ENCODE measurements at regions not wholly inside any gene's neighbourhood (a gene's known extent, or its start where the extent isn't known, plus 50 kb on each side); places are given as distances from the start of the nearest gene placed in this dataset.

GRCh38 chr6:122524056-122524455 lies 52.4 kb upstream of the SERINC1 start:
- no peak for DNase-seq (ENCODE audit: low read depth in 2 of 2)

- peak; percentile 3 to 11 for DNase-seq (ENCODE audit: low read depth in 2 of 2)
Measured at GRCh38 chr6:122530440-122531046, 58.9 kb upstream of the SERINC1 start.

GRCh38 chr6:122548281-122548680 lies 61.9 kb upstream of the PKIB start:
- DNase-seq (ENCODE audit: low read depth in 2 of 2), result no peak

GRCh38 chr6:122548820-122549219 lies 61.4 kb upstream of the PKIB start:
- DNase-seq (ENCODE audit: low read depth in 2 of 2), result no peak

GRCh38 chr6:122553697-122554096 lies 56.5 kb upstream of the PKIB start:
- no peak for DNase-seq (ENCODE audit: low read depth in 2 of 2)

- no peak for DNase-seq (ENCODE audit: low read depth in 2 of 2)
Measured at GRCh38 chr6:122555561-122555960, 54.6 kb upstream of the PKIB start.

- no peak for DNase-seq (ENCODE audit: low read depth in 2 of 2)
Measured at GRCh38 chr6:122558080-122558479, 52.1 kb upstream of the PKIB start.

Data from stimulated activated CD8-positive, alpha-beta memory T cell treated with anti-CD3 and anti-CD28 coated beads, Interleukin-7, amount 100 ng/mL, for 1 hour (primary cell).